CD4-positive, alpha-beta T cell treated with Interleukin-4 for 1 hour (primary cell): ENCODE measurements at regions not wholly inside any gene's neighbourhood (a gene's known extent, or its start where the extent isn't known, plus 50 kb on each side); places are given as distances from the start of the nearest gene placed in this dataset.

ENCODE experiments used
- DNase-seq, 2 donors: peaks; one replicate each; pipeline ENCODE4 v3.0.0-alpha.2; 2020 to 2022

DNA sequence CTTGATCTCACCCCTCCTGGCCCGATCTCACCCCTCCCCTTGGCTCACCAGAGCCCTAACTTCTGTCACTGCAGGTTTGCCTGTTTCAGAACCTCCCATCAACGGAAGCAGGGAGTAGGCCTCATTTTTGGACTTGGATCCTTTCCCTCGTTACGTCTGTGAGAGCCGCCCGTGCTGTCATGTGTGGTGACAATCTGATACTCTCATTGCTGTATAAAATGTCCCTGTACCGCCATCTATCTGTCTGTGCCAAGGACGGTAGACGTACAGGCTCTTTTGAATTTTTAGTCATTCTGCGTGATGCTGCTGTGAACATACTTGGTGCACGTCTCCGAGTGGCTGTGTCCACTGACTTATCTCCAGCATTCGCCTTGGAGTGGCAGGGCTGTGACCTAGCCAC, 1163.1 kb downstream of the BRD1 start:
- no peak for DNase-seq

DNA sequence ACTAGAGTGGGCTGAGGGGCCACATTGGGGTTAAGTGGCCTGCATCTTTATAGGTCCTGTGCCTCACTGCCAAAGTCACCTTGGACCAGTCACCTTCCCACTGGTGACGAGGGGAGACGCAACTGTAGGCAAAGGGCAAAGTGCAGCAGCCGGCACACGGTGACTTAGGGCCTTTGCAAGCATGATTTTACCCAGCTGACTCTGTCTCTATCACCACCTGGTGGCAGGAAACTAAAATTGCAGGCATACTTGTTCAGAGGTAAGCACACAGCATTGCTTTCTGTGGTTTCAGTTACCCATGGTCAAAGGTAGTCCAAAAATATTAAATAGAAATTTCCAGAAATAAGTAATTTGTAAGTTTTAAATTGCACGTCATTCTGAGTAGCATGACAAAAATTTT, 1164.4 kb downstream of the BRD1 start:
- no peak for DNase-seq

DNA sequence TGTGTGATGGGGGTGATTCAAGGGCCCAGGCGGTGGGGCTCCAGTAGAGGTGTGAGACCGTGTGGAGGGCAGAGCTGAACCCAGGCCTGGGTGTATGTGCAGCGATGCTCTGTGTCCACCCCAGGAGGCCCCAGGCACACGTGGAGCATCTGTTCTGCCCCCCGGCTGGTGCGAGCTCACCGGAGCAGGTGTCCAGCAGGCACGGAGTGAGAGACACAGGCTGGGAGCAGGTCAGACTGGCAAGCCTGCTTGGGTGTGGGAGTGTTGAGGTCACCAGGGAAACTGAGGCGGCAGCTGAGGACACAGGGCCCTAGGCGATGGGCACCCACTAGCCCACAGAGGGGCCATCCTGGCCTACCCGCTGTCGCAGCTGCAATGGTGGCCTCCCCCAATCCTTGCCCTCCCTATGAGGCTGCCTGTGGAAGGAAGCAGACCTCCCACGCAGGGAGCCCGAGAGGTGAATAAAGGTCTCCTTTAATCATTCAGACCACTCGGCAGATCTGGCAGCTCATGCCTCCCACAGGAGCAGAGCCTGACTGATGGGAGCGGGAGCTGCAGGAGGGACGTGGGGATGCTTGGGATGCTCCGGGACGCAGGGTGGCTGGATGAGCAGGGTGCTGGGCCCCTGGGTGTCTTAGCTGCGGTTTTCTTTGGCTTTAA, 1165.1 kb downstream of the BRD1 start:
- DNase-seq, result no peak

DNA sequence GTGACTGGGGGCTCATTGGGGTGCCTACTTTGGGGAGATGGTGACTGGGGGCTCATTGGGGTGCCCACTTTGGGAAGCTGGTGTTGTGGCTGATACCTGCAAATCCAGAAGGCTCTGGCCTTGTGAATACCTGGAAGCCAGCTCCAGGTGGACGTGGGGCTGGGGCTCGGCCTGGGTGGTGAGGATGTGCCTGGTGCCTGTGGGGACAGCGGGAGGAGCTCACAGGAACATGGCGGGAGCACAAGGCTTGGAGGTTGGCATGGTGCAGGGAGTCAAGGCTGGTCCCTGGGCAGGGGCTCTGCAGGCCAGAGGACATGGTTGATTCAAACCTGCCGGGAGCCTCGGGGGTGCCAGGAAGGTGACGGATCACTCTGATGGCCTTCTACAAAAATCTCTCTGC, 1165.7 kb downstream of the BRD1 start:
- no peak for DNase-seq

DNA sequence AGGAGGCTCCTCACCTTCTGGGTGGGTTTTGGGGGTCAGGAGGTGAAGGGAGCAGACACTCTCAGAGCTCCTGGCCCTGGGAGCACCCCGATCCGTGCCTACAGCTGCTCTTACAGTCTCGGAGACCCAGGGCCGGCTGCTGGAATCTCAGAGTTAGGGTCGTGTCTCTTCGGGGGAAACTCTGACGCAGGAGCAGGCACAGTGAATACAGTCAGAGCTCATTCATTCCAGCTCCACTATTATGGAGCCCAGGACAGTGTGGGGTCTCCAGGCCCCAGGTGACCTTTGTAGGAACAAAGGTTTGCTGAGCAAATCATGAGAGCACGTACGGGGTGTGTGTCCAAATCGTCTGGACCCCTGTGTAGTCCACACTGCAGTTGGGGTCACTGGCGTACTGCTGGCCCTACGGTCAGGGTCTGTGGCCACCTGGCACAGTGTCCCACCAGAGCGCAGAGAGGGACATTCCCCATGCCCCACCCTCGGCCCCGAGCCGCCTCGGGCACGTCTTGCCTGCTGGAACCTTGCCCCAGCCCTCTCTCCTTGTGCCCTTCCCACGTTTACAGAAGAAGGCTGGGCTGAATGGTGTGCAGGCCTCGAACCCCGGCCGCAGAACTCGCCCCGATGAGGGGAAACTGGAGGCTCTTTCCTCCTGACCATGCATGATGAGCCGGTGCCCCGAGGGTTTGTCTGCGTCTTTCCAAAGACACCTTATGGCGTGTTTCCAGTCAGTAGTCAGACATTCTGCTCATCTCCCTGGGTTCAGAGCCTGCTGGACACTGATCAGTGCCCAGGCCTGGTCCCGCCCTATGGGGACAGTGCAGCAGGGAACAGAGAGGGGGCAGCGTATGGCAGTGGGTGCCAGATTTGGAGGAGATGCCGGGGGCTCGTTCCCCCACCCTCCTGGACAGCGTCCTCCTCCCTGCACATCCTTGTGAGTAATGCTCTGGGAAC, 1166.6 kb downstream of the BRD1 start:
- DNase-seq, result no peak

DNA sequence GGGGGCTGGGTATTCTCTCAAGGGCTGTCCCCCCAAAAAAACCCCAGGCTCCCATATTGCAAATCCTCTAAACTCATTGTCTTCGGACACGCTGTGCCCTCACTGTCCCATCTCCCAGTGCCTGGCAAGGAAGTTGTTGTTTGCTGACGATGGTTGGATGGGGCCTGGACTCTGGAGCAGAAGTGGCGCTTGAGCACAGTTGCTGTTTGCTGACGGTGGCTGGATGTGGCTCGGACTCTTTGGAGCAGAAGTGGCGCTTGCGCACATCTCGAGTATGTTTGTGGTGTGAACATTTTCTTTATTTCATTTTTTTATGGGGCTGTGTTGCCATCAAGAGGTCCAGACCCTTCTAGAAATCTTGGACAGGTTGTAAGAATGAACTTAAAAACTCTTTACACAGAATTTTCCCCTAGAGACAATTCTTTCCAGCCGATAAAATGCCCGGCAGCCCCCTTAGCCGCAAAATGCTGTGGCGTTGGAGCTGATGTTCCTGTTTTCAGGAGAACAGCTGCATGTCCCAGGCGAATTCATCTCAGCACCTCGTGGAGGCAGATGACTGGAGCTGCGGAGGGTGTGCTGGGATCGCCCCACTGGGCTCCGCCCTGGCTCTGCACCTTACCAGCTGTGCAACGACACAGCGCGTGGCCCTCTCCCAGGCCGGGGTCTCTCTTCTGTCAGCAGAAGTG, 1167.4 kb downstream of the BRD1 start:
- no peak for DNase-seq

DNA sequence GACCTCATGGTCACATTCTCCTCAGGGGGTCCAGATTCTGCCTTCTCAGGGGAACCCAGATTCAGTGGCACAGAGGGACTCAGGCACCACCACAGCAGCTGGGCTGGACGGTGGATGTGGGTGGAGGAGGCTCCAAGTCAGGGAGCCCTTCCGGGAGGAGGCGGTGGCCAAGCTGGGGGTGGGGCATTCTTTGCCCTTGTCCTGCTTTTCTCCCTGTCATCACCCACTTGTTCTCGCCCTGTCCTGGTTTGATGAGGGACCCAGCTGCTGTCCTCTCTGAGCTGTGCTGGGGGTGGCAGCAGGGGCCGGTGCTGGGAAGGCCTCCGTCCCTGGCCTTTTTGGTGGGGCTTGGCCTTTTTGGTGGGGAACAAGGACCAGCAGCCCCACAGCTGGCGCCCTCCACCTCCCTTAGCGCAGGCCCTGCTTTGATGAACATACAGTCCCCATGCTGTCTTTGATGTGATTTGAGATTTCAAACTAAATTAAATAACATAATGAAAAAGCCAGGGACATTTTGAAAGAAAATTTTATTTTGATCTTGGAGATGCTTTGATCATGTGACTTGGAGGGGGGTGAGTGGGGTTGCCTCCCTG, 1168.2 kb downstream of the BRD1 start:
- DNase-seq, result no peak

DNA sequence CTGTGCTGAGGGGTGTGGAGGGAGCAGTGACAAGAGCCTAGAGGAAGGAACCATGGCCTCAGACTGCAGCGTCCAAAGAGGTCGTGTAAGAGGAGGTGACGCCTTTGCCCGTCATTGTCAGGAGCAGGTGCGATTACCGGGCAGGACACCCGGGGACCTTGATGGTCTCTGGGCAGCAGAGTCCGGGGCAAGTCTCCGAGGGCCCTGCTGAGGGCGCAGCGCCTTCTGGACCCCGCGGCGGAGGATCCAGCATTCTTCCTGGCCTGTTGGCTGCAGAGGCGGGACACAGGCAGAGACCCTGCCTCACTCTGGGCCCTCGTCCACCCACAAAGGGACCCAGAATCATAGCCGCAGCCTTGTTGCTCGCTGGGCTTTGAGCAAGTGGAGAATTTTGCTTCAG, 1168.8 kb downstream of the BRD1 start:
- DNase-seq, result no peak

DNA sequence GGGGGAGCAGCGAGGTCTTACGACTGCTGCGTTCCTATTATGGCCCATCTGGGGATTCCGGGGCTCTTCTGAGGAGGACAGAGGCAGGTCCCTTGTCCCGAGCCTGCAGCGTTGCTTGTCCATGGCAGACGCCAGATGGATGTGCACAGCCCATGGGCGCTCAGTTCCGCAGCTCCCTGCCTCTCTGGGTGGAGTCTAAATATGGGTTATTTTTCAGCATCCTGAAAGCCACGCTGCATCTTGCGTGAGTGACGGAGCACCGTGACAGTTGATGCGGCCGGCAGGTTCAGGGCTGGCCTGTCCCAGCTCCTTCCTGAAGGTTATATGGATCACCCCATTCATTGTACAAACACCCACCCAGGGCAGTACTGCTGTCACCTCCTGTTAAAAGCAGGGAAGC, 1169.4 kb downstream of the BRD1 start:
- no peak for DNase-seq

DNA sequence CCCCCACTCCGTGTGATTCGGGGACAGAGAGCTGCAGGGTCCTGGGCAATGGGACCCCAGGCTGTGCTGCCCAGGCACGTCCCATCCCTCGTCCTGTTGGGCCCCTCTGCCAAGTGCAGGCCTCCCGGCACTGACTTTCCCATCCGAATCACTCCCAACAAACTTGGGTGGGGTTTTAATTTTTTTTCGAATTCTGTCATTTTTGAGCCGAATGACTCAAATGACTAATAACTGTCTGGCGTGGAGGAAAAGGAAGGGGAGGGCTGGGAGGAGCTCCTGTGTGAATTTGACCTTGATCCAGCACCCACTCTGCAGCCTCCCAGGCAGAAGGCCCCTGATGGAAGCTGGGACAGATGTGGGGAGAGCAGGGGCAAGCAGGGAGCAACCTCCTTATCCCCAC, 1173.2 kb downstream of the BRD1 start:
- DNase-seq, result no peak

DNA sequence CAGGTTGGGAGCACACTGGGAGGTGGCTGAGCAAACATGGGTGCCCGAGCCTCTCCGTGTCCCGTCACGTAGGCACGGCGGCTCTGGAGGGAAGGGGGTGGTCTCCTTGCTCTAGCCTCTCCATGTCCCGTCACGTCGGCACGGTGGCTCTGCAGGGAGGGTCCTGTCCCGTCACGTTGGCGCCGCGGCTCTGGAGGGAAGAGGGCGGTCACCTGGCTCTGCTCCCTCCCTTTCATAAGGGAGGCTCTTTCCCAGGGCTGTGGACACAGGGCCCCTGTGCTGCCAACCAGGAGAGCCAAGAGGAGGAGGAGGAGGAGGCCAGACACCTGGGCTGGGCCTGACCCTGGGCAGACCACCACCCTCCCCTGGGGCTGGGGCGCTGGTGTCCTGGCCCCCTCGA, 1173.7 kb downstream of the BRD1 start:
- no peak for DNase-seq

DNA sequence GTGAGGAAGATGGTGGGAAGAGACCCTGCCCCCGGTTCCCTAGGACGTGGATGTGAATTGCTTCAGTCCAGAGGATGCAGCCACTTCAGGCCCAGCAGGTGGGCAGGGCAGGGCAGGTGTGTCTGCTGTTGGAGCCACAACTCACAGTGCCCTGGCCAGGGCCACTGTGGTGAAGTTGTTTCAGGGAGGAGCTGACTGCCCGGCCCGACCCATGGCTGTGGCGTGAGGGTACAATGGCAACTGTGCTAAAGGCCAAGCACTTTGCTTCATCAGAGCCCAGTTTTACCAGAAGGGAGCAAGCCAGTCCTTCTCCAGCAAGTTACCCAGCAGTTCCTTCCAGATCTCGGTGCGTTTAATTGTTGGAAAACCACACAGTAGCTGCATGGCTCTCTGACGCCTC, 1174.4 kb downstream of the BRD1 start:
- no peak for DNase-seq

DNA sequence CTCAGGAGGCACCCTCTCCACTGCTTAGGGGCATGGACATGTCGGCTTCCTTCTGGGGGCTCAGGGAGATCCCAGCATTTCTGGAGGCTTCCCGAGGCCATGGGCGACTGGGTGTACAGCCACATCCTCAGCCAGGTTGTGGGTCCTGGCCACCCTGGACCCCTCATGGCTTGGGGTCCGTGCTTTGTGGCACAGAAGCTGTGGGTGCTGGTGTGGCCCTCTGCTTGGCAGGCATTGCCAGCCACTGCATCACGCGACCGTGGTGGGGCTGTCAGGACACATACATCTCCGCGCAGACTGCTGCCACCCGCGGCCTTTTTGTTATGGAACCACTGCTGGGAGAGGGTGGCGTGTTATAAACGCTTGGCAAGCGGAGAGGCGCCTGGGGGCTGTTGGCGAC, 1174.9 kb downstream of the BRD1 start:
- DNase-seq, result no peak

DNA sequence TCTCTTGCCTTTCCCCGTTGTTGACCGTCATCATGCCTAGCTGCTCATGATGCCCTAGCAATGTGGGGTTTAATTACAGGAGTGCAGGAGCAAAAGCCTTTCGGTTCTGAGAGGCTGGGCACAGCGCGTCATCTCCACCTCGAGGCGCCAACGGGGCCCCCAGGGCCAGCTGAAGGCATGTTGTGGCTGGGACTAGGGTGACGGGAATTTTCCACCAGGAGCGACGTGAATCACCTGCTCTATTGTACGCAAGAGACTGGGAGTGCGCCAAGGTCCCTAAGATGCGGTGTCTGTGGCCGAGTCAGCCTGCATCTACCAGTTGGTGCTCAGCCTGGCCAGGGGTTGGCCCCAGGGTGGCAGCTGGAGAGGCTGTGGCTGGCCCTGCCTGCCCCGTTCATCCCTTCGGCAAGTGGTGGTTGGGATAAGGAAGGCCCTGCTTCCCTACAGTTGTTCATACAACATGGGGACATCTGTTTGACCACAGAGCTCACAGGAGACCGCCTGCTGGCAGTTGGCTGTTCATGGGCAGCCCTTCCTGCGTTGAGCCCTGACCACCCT, 1175.6 kb downstream of the BRD1 start:
- no peak for DNase-seq

DNA sequence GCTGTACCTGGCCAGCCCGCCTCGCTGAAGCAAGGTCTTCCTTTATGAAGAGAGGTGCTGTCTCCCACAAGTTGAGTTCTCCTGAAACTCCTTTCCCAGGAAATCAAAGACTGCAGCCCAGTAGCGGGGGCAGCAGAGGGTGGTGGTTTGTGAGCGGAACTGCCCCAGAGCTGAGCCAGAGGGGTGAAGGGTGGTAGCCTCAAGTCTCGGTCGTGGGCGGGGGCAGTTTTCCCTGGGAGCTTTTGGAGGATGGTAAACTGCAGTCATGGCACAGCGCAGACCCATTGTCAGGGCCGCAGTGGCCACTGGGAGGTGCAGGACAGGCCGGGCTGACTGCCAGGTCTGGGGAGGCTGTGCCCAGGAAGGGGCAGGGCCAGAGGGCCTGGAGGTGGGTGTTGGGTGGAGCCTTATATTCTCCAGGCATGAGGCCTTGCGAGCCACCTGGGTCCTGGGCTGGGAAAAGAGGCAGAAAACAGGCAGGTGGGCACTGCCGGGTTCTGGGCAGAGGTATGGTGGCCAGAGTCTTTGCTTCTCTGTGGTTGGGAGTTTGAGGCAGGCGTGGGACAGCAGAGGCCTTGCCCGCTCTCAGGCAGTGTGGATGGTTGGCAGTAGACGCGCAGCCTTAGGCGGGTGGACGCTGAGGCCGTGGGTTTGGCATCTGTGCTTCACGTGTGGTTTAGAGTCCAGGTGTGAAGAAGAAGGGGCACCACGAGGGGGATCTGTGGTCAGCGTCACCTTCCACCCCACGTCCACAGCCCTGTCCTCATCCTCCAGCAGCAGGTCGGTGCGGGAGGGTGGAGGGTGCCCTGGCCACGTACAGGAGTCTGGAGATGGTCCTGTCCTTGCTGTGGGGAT, 1176.4 kb downstream of the BRD1 start:
- no peak for DNase-seq

DNA sequence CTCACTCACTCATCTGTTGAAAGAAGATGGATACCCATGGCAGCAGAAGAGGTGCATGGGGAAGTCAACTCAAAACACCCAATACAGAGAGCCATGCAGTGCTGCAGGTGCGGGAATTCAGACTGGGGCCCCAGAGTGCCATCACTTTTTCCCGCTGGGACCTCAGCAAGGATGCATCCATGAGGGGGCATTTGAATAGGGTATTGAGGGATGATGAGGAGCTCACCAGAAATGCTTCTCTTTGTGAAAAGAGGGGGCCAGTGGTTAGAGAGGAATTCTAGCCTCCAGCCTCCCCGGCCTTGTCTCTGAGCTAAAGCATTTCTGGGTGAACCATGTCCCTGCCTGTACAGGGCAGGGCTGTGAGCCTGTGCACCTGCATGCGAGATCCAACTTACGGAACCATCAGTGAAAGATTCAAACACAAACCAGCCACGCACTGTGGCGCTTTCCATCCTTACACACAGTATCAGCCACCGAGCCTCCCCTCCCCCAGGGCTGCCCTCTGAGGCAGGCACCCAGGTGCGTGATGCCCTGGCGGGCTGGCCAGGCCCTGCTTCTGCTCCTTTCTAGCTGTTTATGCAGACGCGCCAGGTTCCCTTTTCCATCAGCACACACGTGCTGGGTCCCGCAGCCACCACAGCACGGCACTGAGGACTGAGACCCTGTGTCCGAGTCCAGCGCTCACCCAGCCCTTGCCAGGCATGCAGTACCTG, 1177.2 kb downstream of the BRD1 start:
- DNase-seq, result no peak

DNA sequence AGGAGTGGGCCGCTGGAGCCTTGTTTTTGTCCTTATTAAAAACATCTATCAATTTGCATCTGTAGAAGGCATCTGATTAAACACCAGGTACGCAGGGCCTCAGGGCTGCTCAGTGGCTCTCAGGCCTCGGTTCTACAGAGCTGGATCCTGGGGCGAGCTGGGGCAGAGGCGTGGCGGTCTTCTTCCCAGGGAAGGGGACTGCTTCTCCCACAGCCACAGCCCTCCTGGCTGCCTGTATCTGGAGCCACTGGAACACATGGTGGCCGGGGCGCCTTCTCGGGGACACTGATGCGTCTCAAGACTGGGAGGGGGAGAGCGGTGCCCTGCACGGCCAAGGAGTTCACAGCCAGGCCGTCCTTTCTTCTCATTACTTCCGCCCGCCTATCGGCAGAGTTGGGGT, 1178.2 kb downstream of the BRD1 start:
- no peak for DNase-seq

DNA sequence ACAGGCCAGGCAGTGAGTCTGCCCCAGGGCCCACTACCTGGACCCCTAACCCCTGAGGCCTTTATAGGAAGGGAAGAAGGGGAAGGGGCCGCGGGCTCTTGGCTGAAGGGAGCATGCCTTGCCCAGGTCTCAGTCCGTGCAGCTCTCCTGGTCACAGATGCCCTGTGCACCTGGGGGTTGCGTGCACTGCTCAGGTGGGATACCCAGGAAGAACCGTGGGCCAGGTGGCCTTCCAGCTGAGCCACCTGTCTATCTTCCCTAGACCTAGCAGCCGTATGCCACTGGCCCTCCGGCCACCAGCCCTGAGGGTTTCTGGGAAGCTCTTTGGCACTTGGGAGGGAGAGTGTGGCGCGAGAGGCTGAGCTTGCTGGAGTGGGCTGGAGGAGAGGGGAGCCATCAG, 1178.6 kb downstream of the BRD1 start:
- no peak for DNase-seq

DNA sequence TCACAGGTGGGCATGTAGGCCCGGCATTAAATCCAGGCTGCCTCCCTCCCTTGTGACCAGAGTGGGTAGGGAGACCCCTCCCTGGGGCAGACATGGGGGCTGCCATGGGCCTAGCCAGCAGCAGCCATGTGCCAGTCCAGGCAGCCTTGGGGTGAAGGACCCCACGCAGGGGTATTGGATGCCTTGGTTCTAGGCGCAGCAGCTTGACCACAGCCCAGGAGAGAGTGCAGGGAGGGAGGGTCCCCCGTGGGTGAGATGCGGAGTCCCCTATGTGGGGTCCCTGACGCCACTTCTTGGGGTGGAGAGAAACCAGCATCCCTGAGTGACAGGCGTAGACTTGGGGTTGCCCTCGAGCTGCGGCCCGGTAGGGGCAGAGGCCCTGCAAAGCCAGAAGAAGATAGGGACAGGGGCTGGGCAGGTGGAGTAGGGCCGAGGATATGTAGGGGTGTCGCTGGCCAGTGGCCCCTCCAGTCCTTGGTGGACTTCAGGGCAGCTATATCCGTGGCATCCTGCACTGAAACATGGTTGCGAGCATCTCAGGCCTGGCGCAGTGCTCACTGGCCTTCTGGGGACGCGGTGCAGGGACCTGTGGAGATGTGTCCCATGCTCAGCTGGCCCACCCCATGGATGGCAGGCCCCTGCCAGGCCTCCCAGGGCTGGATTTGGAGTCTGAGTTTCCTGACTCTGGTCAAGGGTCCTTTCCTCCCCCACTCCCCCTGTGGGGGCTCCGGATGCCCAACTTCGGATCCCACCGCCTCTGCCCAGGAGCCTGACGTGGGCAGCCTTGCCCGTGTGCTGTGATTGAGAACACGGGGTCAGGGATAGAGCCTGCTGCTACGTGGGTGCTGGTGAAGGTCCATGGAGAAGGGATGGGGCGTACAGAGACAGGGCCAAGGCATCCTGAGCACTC, 1179.8 kb downstream of the BRD1 start:
- DNase-seq, result no peak

DNA sequence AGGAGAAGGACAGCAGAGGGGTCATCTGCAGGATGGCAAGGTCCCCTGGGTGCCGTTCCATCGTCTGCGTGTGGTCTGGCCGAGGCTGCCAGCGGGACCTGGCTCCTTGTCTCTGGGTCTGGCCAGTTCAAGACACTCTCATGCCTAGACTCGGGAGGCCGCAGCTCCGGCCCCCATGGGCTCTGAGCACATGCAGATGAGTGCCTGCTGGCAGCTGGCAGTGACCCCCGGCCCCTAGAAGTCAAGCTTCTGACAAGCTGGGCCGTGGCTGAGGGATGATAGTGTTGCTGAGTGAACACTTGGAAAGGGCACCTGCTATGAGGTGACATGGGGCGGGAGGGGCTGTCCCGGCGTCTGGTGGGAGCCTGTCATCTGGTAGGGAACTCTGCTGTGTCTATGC, 1180.6 kb downstream of the BRD1 start:
- DNase-seq, result no peak
